ENCODE measurements at regions not wholly inside any gene's neighbourhood (a gene's known extent, or its start where the extent isn't known, plus 50 kb on each side); places are given as distances from the start of the nearest gene placed in this dataset.
"Not testable (repeated sequence)": the region's sequence is repeated elsewhere in the genome, so short reads cannot be mapped to it uniquely, and the experiment has no call there.

DNA sequence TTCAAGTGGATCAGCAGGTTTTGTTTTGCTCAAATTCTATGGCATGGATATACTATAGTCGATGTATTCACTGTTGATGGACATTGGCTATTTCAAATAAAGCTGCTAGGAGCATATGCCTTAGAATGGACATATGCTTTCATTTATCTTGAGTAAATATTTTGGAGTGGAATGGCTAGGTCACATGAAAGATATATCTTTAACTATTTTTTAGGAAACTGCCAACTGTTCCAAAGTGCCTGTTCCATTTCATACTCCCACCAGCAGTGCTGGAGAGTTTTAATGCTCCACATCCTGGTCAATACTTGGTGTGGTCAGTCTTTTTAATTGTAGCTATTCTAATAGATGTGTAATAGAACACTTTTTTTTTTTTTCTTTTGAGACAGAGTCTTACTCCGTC is 81.1 kb upstream of the PIM1 start:
- TF ChIP-seq, protein P1, sequence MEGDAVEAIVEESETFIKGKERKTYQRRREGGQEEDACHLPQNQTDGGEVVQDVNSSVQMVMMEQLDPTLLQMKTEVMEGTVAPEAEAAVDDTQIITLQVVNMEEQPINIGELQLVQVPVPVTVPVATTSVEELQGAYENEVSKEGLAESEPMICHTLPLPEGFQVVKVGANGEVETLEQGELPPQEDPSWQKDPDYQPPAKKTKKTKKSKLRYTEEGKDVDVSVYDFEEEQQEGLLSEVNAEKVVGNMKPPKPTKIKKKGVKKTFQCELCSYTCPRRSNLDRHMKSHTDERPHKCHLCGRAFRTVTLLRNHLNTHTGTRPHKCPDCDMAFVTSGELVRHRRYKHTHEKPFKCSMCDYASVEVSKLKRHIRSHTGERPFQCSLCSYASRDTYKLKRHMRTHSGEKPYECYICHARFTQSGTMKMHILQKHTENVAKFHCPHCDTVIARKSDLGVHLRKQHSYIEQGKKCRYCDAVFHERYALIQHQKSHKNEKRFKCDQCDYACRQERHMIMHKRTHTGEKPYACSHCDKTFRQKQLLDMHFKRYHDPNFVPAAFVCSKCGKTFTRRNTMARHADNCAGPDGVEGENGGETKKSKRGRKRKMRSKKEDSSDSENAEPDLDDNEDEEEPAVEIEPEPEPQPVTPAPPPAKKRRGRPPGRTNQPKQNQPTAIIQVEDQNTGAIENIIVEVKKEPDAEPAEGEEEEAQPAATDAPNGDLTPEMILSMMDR (IDR thresholded peaks at IDR 0.05; ENCODE audit: low read depth, low read length) = no peak
- H3K36me3 ChIP-seq = no peaks in the 10 kb centered on the region
- no peaks in the 10 kb centered on the region for H3K4me1 ChIP-seq
- H3K4me3 ChIP-seq (ENCODE audit: low read depth, low read length) = no peak overlapping the region
- no peaks in the 10 kb centered on the region for H3K9me3 ChIP-seq
- DNase-seq = no peak
- no peaks in the 10 kb centered on the region for H3K27me3 ChIP-seq

DNA sequence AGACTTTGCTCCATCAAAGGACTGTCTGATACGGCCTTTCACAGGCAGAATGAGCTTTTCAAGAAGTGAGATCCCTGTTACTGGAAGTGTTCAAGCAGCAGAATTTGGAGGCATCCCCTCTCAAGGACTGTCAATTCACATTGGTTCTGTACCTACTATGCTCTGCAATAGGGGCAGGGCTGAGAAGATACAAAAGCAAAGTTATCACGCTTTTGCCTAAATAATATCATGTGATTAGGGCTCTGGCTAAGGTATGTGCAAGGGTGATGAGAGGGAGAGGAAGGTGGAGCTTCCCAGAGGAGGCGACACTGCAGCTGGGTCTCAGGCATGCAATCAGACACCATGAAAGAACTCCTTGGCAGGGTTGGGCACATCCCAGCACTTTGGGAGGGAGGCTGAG is 80.2 kb upstream of the PIM1 start:
- Histone ChIP-seq H3K4me1 (no peaks in the 10 kb centered on the region), H3K36me3 (no peaks in the 10 kb centered on the region), H3K4me3 (ENCODE audit: low read depth, low read length) (no peak overlapping the region), H3K27me3 (no peaks in the 10 kb centered on the region), H3K9me3 (no peaks in the 10 kb centered on the region)
- TF ChIP-seq, protein P1 (IDR thresholded peaks at IDR 0.05; ENCODE audit: low read depth, low read length) = no peak
- DNase-seq = no peak

DNA sequence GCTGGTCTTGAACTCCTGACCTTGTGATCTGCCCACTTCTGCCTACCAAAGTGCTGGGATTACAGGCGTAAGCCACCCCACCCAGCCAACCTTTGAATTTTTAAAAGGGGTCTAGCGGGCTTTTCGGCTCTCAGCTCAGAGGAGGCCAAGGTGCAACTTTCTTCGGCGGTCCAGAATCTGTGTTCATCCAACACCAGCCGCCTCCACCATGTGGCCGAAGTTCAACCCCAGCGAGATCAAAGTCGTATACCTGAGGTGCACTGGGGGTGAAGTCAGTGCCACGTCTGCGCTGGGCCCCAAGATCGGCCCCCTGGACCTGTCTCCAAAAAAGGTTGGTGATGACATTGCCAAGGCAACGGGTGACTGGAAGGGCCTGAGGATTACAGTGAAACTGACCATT is 78.8 kb upstream of the PIM1 start:
- not testable (repeated sequence) for H3K4me3 ChIP-seq (ENCODE audit: low read depth, low read length); H3K4me1 ChIP-seq; H3K36me3 ChIP-seq; H3K27me3 ChIP-seq; H3K9me3 ChIP-seq; DNase-seq

DNA sequence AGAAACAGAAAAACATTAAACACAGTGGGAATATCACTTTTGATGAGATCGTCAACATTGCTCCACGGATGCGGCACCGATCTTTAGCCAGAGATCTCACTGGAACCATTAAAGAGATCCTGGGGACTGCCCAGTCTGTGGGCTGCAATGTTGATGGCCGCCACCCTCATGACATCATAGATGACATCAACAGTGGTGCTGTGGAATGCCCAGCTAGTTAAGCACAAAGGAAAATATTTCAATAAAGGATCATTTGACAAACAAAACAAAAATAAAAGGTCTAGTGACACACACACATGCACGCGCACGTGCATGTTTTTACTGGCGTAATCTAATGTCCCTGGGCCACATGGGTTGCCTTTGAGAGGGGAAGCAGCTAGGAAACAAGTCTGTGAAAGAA is 78.4 kb upstream of the PIM1 start:
- not testable (repeated sequence) for H3K4me3 ChIP-seq (ENCODE audit: low read depth, low read length); H3K27me3 ChIP-seq; H3K4me1 ChIP-seq; H3K9me3 ChIP-seq; H3K36me3 ChIP-seq; DNase-seq

DNA sequence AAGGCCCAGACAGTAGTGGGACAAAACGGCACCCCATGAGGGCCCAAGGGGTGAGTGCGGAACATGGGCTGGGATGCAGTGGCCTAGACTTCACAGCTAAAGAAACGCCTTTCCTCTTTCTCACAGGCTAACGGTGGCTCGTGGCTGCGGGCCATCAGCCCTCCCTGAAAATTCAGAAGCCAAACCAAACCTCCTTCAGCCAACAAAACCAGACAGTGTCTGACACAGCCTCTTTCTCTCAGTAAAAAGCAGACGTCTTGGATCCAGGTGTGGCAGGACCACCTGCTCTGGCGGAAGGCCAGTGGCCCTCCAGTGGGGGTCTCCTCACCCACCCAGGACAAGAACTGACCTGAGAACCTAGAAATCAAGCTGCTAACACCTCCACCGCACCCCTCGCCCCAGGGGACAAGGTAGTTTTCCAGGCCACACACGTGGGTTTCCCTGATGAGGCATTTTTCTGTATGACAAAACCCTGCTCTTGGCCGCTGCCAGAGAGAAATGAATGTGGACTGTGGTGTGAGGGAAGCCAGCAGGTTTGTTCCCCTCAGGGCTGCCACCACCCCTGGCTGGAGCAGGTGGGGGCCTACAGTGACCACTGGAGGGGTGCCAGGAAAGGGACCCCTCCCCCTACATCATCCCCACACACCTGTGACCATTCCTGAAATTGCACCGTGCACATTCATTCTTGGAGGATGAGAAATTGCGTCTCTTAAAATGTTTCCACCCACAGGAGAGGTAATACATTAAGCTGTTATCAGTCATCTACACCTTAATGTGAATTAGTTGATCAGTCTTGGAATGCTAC is 76.8 kb upstream of the PIM1 start:
- Histone ChIP-seq H3K4me3 (ENCODE audit: low read depth, low read length) (no peak overlapping the region), H3K27me3 (no peaks in the 10 kb centered on the region), H3K9me3 (no peaks in the 10 kb centered on the region), H3K36me3 (no peaks in the 10 kb centered on the region), H3K4me1 (no peaks in the 10 kb centered on the region)
- TF ChIP-seq, protein P1 (IDR thresholded peaks at IDR 0.05; ENCODE audit: low read depth, low read length) = no peak
- no peak for DNase-seq

DNA sequence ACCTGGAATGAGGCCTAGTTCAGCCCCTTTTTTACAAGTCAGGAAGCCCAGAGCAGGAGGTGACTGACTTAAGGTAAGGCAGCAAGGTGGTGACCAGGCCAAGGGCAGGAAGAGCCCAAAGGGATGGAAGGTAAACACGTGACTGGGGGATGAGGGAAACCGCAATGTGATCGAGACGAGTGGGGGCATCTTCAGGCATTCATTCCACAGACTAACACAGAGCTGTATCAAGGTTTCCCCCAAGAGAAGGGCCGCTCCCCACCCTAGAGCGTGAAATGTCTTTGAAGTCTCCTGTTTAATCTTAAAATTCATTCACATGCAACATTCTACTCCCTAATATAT is 76.3 kb upstream of the PIM1 start:
- DNase-seq = no peak
- TF ChIP-seq, protein P1 (IDR thresholded peaks at IDR 0.05; ENCODE audit: low read depth, low read length) = no peak
- Histone ChIP-seq H3K9me3 (no peaks in the 10 kb centered on the region), H3K27me3 (no peaks in the 10 kb centered on the region), H3K4me3 (ENCODE audit: low read depth, low read length) (no peak overlapping the region), H3K36me3 (no peaks in the 10 kb centered on the region), H3K4me1 (no peaks in the 10 kb centered on the region)

DNA sequence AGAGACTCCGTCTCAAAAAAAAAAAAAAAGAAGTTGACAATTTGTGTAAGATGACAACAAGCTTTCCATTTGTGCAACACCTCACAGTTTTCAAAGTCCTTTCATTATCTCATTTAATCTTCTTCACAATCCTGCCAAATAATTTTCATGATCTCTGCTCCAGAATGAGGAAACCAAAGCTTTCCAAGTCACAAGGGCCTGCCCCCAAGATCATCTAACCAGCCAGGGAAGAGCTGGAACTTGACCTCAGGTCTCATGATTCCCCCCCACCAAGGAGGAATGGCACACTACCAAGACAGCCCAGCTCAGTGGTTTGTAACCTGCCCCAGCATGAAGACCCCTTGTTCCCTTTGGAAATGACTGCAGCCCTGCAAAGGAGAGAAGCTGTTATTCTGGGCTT is 74.0 kb upstream of the PIM1 start:
- Histone ChIP-seq H3K4me1 (peaks cover under 1% of the 10 kb centered on the region; the same call in 1 of the 2 replicates), H3K36me3 (no peaks in the 10 kb centered on the region), H3K27me3 (no peaks in the 10 kb centered on the region), H3K9me3 (no peaks in the 10 kb centered on the region), H3K4me3 (ENCODE audit: low read depth, low read length) (no peak overlapping the region)
- TF ChIP-seq, protein P1 (IDR thresholded peaks at IDR 0.05; ENCODE audit: low read depth, low read length) = no peak
- DNase-seq = no peak
